Stomach (tissue), 8 donors: ENCODE measurements at regions not wholly inside any gene's neighbourhood (a gene's known extent, or its start where the extent isn't known, plus 50 kb on each side); places are given as distances from the start of the nearest gene placed in this dataset.
"Not testable (repeated sequence)": the region's sequence is repeated elsewhere in the genome, so short reads cannot be mapped to it uniquely, and the experiment has no call there.

Experiments used
- DNase-seq, 2 donors: peaks; one replicate each; pipeline versions ENCODE4 v3.0.0 to v3.0.0-alpha.2; 2013 to 2019
- H3K27ac ChIP-seq, 5 donors: fragments of 200-600 bp in 4 of 5; sonication (generic) in 4 of 5; one replicate each; pipeline ENCODE4 v1.5.1; 2013 to 2019; ENCODE audit warnings: mild to moderate bottlenecking in 1 of 5, moderate library complexity in 1 of 5
- H3K27me3 ChIP-seq, 3 donors: fragments of 200-600 bp; sonication (generic); one replicate each; pipeline ENCODE4 v1.5.1; 2017 to 2019; ENCODE audit warnings: mixed run types in 1 of 3
- H3K36me3 ChIP-seq, 4 donors: fragments of 200-600 bp; sonication (generic); 1 replicate in 3 of 4; 2 replicates in 1 of 4; pipeline ENCODE4 v1.5.1; 2016 to 2019
- H3K4me1 ChIP-seq, 4 donors: fragments of 200-600 bp; sonication (generic); one replicate each; pipeline ENCODE4 v1.5.1; 2016 to 2019
- H3K4me3 ChIP-seq, 4 donors: fragments of 200-600 bp; sonication (generic) in 3 of 4; one replicate each; pipeline ENCODE4 v1.5.1; 2016 to 2019; ENCODE audit warnings: mild to moderate bottlenecking in 1 of 4
- H3K9me3 ChIP-seq, 4 donors: fragments of 200-600 bp; sonication (generic); one replicate each; pipeline ENCODE4 v1.5.1; 2016 to 2019
- EP300 ChIP-seq: sonication (generic); formaldehyde crosslinking; IDR thresholded peaks from one replicate; pipeline ENCODE4 v1.6.1; 2017; ENCODE audit warnings: antibody characterized with exemption
- POLR2A ChIP-seq, 4 donors: fragments of 450-650 bp; IDR thresholded peaks; one replicate each; pipeline ENCODE4 v1.6.1; 2016; ENCODE audit warnings: antibody characterized with exemption in 4 of 4, control low read depth in 2 of 4, mild to moderate bottlenecking in 1 of 4, moderate library complexity in 1 of 4
- POLR2AphosphoS5 ChIP-seq, 3 donors: sonication (generic); formaldehyde crosslinking; IDR thresholded peaks; one replicate each; pipeline ENCODE4 v1.6.1; 2016; ENCODE audit warnings: antibody characterized with exemption in 3 of 3
- WGBS, 5 donors: extraction: QIAGEN DNeasy Blood & Tissue Kit in 3 of 5; methylation state at CpG; one replicate each; pipeline versions ENCODE4 v1.1.5 to v1.1.7; 2013 to 2018; 5-methylcytosine and 5-hydroxymethylcytosine counted together
- intact Hi-C: fragments of 100-400 bp; cut with DNase I; formaldehyde crosslinking; loops from one replicate; pipeline ENCODE4 v1.15.1; 2023; ENCODE audit warnings: low total_unique reads
- TF ChIP-seq, protein P1 (sequence below), 7 experiments: fragments of 450-650 bp in 4 of 7; fragments of 200-600 bp in 3 of 7; sonication (generic) in 3 of 7; IDR thresholded peaks; one replicate each; pipeline ENCODE4 v1.5.1; 2016 to 2019; ENCODE audit warnings: antibody characterized with exemption in 7 of 7, control low read depth in 2 of 7, mild to moderate bottlenecking in 1 of 7
- donor health status: healthy with polysubstance abuse.
- donor health status: Bipolar disorder and iron deficiency.
- donor health status: healthy.

DNA sequence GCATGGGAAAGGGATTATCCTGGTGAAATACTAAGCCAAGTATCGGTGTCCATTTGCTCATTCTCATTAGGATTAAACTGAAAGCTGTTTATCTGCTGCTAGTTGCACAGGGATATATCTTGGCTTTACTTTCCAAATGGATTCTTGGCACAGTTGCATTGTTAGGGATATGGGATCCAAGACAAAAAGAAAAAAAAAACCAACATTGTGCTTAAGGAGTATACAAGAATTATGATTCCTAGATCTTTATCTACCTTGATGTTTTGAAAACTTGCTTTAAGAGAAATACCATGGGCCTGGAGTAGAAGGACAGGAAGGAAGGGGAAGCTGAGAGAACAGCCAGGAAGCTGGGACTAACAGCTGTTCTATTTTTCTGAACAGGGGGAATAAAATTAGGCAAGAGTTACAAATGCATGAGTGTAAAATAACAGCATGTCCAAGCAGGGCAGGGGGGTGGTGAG, 107.6 kb downstream of the ATXN3L start:
- H3K9me3 ChIP-seq: no peaks in the 10 kb centered on the region
- 17 to 50% (median 40%) methylated on average over 1 of the region's 1 CpG for WGBS, 5 donors
- peak overlapping the region in 3 of 5 donors; percentile 22 to 60 (median 39) for H3K27ac ChIP-seq
- no peaks in the 10 kb centered on the region for H3K36me3 ChIP-seq
- no peak overlapping the region for H3K4me3 ChIP-seq
- intact Hi-C loops: no loop called here
- no peak for TF ChIP-seq POLR2AphosphoS5 (IDR thresholded peaks at IDR 0.05)
- no peak for TF ChIP-seq POLR2A (IDR thresholded peaks at IDR 0.05)
- TF ChIP-seq, protein P1, sequence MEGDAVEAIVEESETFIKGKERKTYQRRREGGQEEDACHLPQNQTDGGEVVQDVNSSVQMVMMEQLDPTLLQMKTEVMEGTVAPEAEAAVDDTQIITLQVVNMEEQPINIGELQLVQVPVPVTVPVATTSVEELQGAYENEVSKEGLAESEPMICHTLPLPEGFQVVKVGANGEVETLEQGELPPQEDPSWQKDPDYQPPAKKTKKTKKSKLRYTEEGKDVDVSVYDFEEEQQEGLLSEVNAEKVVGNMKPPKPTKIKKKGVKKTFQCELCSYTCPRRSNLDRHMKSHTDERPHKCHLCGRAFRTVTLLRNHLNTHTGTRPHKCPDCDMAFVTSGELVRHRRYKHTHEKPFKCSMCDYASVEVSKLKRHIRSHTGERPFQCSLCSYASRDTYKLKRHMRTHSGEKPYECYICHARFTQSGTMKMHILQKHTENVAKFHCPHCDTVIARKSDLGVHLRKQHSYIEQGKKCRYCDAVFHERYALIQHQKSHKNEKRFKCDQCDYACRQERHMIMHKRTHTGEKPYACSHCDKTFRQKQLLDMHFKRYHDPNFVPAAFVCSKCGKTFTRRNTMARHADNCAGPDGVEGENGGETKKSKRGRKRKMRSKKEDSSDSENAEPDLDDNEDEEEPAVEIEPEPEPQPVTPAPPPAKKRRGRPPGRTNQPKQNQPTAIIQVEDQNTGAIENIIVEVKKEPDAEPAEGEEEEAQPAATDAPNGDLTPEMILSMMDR (IDR thresholded peaks at IDR 0.05): no peak
- TF ChIP-seq EP300: no peak
- H3K27me3 ChIP-seq: no peaks in the 10 kb centered on the region
- DNase-seq: no peak
- H3K4me1 ChIP-seq: peaks cover 0 to 12% (median 0%) of the 10 kb centered on the region in 4 donors

DNA sequence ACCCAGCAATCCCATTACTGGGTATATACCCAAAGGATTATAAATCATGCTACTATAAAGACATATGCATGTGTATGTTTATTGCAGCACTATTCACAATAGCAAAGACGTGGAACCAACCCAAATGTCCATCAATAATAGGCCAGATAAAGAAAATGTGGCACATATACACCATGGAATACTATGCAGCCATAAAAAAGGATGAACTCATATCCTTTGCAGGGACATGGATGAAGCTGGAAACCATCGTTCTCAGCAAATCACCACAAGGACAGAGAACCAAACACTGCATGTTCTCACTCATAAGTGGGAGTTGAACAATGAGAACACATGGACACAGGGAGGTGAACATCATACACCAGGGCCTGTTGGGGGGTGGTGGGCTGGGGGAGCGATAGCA, 109.7 kb downstream of the ATXN3L start:
- H3K27me3 ChIP-seq, H3K27ac ChIP-seq, intact Hi-C loops, DNase-seq, H3K36me3 ChIP-seq, H3K4me3 ChIP-seq, H3K9me3 ChIP-seq: not testable (repeated sequence)
- 58 to 91% (median 79%) methylated on average over 3 of the region's 3 CpGs for WGBS, 5 donors
- peaks cover 0 to 12% (median 0%) of the 10 kb centered on the region in 4 donors for H3K4me1 ChIP-seq

DNA sequence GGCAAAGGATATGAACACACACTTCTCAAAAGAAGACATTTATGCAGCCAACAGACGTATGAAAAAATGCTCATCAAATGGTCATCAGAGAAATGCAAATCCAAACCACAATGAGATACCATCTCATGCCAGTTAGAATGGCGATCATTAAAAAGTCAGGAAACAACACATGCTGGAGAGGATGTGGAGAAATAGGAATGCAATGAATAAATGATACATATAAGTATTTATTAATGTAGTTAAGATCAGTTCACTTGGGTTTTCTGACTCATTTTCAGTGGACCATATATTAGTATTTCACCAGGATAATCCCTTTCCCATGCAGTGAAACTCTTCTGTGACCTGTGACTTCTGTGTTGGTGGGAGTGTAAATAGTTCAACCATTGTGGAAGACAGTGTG, 110.1 kb downstream of the ATXN3L start:
- WGBS, 5 donors: 86 to 97% (median 93%) methylated on average over 2 of the region's 2 CpGs
- intact Hi-C loops: not testable (repeated sequence)

DNA sequence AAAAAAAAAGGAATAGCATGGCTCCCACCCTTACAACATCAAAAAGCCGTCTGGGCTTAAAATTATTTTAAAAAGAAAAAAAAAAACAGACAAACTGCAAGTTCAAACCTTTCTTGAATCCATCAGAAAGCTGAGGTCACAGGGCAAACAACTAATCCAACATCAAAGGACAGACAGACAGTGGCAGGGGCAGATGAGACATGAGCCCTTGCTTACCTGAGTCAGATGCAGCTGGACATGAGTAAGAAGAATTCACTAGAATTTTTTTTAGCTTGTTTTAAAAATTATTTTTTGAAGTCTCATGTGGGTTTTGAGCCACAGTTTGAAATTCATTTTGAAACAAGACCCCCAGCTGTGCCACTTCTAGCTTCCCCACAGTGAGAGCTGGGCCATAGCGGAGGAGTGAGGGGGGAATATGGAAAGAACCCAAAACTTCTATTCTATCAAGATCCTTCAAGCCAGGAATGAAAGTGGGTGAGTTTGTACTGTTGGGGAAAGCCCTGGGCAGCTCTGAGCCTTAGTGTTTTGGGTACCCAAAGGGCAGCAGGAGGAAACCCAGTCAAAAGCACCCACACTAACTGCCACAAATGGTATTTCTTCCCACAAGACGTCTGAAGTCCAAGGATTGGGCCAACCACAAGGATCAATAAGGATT, 111.4 kb downstream of the ATXN3L start:
- Histone ChIP-seq H3K36me3 (no peaks in the 10 kb centered on the region), H3K4me3 (no peak overlapping the region), H3K9me3 (no peaks in the 10 kb centered on the region), H3K27ac (no peak overlapping the region), H3K27me3 (no peaks in the 10 kb centered on the region), H3K4me1 (peaks cover 0 to 12% (median 0%) of the 10 kb centered on the region in 4 donors)
- whole genome bisulfite sequencing, 5 donors: 81 to 100% (median 88%) methylated on average over 3 of the region's 3 CpGs
- intact Hi-C loops: no loop called here
- TF ChIP-seq POLR2AphosphoS5 (IDR thresholded peaks at IDR 0.05) (no peak), EP300 (no peak), POLR2A (IDR thresholded peaks at IDR 0.05) (no peak)
- TF ChIP-seq, protein P1 (IDR thresholded peaks at IDR 0.05): no peak
- no peak for DNase-seq

More for the DNA sequence above, 110.1 kb downstream of the ATXN3L start:
- DNase-seq, H3K9me3 ChIP-seq, H3K27ac ChIP-seq, H3K27me3 ChIP-seq, H3K36me3 ChIP-seq, H3K4me3 ChIP-seq: not testable (repeated sequence)
- peaks cover 0 to 12% (median 0%) of the 10 kb centered on the region in 4 donors for H3K4me1 ChIP-seq

DNA sequence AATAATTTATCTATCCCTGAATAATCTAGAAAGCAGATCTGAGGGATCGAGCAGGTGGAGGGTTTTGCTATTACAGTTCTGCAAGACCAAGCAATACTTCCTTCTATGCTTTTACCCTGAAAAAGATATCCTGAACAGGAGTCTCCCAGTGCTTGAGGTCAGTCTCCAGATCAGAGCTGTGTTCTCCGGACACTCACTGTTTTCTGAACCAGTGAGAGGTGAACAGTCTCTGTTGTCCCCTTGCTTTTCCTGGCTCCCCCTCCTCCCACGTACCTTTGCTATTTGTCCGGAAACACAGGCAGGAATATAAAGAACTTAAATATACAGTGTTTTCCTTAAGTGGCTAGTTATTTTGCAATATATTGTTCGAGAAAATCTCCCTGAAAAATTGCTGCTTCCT, 116.6 kb downstream of the ATXN3L start:
- no peaks in the 10 kb centered on the region for H3K27me3 ChIP-seq
- intact Hi-C loops: no loop called here
- WGBS, 5 donors: 39 to 77% (median 50%) methylated on average over 5 of the region's 5 CpGs
- no peaks in the 10 kb centered on the region for H3K9me3 ChIP-seq
- peaks cover 0 to 17% (median 0%) of the 10 kb centered on the region in 4 donors for H3K4me1 ChIP-seq
- TF ChIP-seq POLR2AphosphoS5 (IDR thresholded peaks at IDR 0.05): no peak
- TF ChIP-seq POLR2A (IDR thresholded peaks at IDR 0.05): no peak
- H3K4me3 ChIP-seq: no peak overlapping the region
- no peak overlapping the region for H3K27ac ChIP-seq
- no peaks in the 10 kb centered on the region for H3K36me3 ChIP-seq
- no peak for DNase-seq

DNA sequence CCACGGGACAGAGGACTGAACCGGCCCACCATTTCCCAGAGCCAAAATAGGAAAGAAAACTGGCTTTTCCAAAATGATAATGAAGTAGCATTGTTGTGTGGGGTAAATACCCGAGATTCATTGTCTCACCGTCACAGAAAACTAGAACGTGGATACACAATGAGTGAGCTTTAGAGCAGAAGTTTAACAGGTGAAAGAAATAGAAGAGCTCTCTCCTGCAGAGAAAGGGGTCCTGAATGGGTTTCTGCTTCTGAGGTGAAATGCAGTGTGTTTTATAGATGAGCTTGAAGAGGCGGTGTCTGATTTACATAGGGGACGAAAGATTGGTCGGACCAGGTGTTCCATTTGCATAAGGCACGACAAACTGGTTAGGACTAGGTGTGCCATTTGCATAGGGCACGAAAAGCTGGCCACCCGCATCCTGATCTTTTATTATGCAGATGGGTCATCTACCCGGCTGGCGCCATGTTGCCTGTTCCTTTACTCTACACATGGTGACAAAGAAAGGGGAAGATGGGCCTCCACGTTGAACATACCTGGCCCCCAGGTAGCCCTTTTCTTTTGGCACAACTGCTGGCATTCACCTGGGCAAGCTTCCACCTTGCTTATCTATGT, 118.1 kb downstream of the ATXN3L start:
- intact Hi-C loops: no loop called here
- peak in 1 of 2 donors; percentile 27 for DNase-seq

More for the DNA sequence above, 118.1 kb downstream of the ATXN3L start:
- H3K27ac ChIP-seq: peak overlapping the region in 4 of 5 donors; percentile 19 to 58 (median 25)
- WGBS, 5 donors: 62 to 87% (median 78%) methylated on average over 13 to 14 of the region's 14 CpGs
- no peaks in the 10 kb centered on the region for H3K27me3 ChIP-seq
- no peaks in the 10 kb centered on the region for H3K9me3 ChIP-seq
- H3K4me3 ChIP-seq: no peak overlapping the region
- H3K4me1 ChIP-seq: peaks cover 0 to 21% (median 0%) of the 10 kb centered on the region in 4 donors
- H3K36me3 ChIP-seq: no peaks in the 10 kb centered on the region
- TF ChIP-seq, protein P1 (IDR thresholded peaks at IDR 0.05): no peak
- TF ChIP-seq EP300 (no peak), POLR2AphosphoS5 (IDR thresholded peaks at IDR 0.05) (peak in 1 of 3 donors; percentile 9), POLR2A (IDR thresholded peaks at IDR 0.05) (no peak)
